Fibroblast of lung (primary cell): ENCODE measurements at regions not wholly inside any gene's neighbourhood (a gene's known extent, or its start where the extent isn't known, plus 50 kb on each side); places are given as distances from the start of the nearest gene placed in this dataset.

Experiments used
- DNase-seq, 2 donors: peaks; one replicate each; pipeline versions ENCODE4 v3.0.0 to v3.0.0-alpha.2; 2010; ENCODE audit warnings: low read depth in 2 of 2
- H2AFZ ChIP-seq: 2 replicates; pipeline ENCODE4 v1.5.1; 2012; ENCODE audit warnings: low read length, control low read depth, inconsistent platforms
- H3K27ac ChIP-seq: 2 replicates; pipeline ENCODE4 v1.5.1; 2011; ENCODE audit warnings: low read length, control low read depth; ENCODE audit not compliant: insufficient read depth
- H3K27me3 ChIP-seq: 2 replicates; pipeline ENCODE4 v1.5.1; 2011; ENCODE audit warnings: mild to moderate bottlenecking, low read length; ENCODE audit not compliant: control insufficient read depth, insufficient read depth
- H3K36me3 ChIP-seq: 2 replicates; pipeline ENCODE4 v1.5.1; 2011; ENCODE audit warnings: low read length; ENCODE audit not compliant: control insufficient read depth, insufficient read depth
- H3K4me1 ChIP-seq: 2 replicates; pipeline ENCODE4 v1.5.1; 2011; ENCODE audit warnings: low read length; ENCODE audit not compliant: control insufficient read depth, insufficient read depth; ENCODE audit errors: extremely low read depth
- H3K4me2 ChIP-seq: 2 replicates; pipeline ENCODE4 v1.5.1; 2011; ENCODE audit warnings: low read length, control low read depth; ENCODE audit not compliant: insufficient read depth; ENCODE audit errors: extremely low read depth
- H3K4me3 ChIP-seq, 4 experiments: fragments of 200-600 bp in 1 of 4; sonication (generic) in 1 of 4; replicated peaks in 1 of 4; 2 replicates each; pipeline ENCODE4 v1.5.1; 2011 to 2016; ENCODE audit warnings: low read length in 4 of 4, low read depth in 3 of 4, mild to moderate bottlenecking in 3 of 4, control low read depth in 2 of 4, inconsistent platforms in 1 of 4, mixed read lengths in 1 of 4; ENCODE audit not compliant: insufficient read depth in 1 of 4; ENCODE audit errors: control extremely low read depth in 1 of 4
- H3K79me2 ChIP-seq: 2 replicates; pipeline ENCODE4 v1.5.1; 2012; ENCODE audit warnings: mild to moderate bottlenecking, low read length, inconsistent platforms; ENCODE audit not compliant: control insufficient read depth, insufficient read depth
- H3K9ac ChIP-seq: 2 replicates; pipeline ENCODE4 v1.5.1; 2011; ENCODE audit warnings: mild to moderate bottlenecking, low read length, control low read depth; ENCODE audit not compliant: insufficient read depth
- H3K9me3 ChIP-seq: 2 replicates; pipeline ENCODE4 v1.5.1; 2012; ENCODE audit warnings: low read depth, low read length; ENCODE audit not compliant: control insufficient read depth, insufficient read depth
- H4K20me1 ChIP-seq: 2 replicates; pipeline ENCODE4 v1.5.1; 2011; ENCODE audit warnings: low read length; ENCODE audit not compliant: control insufficient read depth, insufficient read depth; ENCODE audit errors: extremely low read depth
- CTCF ChIP-seq, 2 donors: IDR thresholded peaks in 1 of 2; conservative IDR thresholded peaks in 1 of 2; 1 replicate in 1 of 2; 2 replicates in 1 of 2; pipeline ENCODE4 v1.5.1; 2011 to 2012; ENCODE audit warnings: low read length in 2 of 2, control low read depth in 1 of 2, inconsistent platforms in 1 of 2, low read depth in 1 of 2, mild to moderate bottlenecking in 1 of 2
- EZH2 ChIP-seq: IDR thresholded peaks from 2 replicates; pipeline ENCODE4 v1.5.1; 2012; ENCODE audit warnings: low read length, control low read depth, mild to moderate bottlenecking; ENCODE audit errors: missing control alignments

DNA sequence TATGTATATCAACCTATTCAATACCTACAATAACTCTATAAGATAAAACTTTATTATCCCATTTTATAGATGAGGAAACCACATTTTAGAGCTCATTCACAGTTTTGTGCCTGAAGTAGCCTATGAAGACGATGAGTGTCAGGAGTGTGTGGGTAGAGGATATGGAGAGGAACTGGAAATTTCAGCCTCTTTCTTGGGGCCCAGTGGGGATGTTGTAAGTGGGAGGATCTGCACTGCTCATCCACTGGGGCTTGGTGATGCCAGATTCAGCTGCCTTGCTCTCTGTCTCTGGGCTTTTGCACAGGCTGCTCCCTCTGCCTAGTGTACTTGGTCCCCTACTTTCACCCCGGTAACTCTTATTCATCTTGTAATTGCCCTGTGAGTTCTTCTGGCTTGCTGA, 194.7 kb downstream of the SREK1 start:
- Histone ChIP-seq H3K27ac (no peak overlapping the region), H3K4me1 (no peaks in the 10 kb centered on the region)

DNA sequence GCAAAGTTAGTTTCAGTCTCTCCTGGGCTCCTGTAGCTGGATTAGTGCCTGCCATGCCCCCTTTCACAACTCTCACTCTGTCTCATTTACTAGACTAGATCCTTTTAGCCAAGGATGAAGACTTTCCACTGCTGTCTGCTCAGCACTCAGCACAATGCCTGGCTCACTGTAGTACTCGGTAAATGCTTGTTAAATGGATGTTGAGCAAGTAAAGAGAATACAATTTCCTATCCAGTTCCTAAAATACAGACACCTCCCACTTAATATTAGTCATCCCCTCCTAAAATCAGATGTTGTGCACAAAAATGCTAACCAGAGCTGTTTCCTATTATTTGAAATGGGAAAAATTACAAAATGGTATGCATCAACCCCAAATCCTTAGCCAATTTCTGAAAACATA, 195.8 kb downstream of the SREK1 start:
- H3K9ac ChIP-seq: no peak overlapping the region
- TF ChIP-seq EZH2 (no peak), CTCF (conservative IDR thresholded peaks at IDR 0.05 in 1 of 2, IDR thresholded peaks at IDR 0.05 in 1 of 2; ENCODE audit: low read depth in 1 of 2, low read length in 2 of 2) (no peak)
- H3K4me3 ChIP-seq: no peak overlapping the region
- no peaks in the 10 kb centered on the region for H3K27me3 ChIP-seq
- H3K9me3 ChIP-seq: no peaks in the 10 kb centered on the region
- no peaks in the 10 kb centered on the region for H3K79me2 ChIP-seq
- no peak overlapping the region for H3K27ac ChIP-seq
- no peak overlapping the region for H3K4me2 ChIP-seq
- no peaks in the 10 kb centered on the region for H4K20me1 ChIP-seq
- DNase-seq: no peak
- H3K36me3 ChIP-seq: no peaks in the 10 kb centered on the region
- no peaks in the 10 kb centered on the region for H3K4me1 ChIP-seq
- no peak overlapping the region for H2AFZ ChIP-seq

More for the DNA sequence above, 194.7 kb downstream of the SREK1 start:
- H3K36me3 ChIP-seq: no peaks in the 10 kb centered on the region
- H3K9me3 ChIP-seq: no peaks in the 10 kb centered on the region
- H3K79me2 ChIP-seq: no peaks in the 10 kb centered on the region
- no peak overlapping the region for H2AFZ ChIP-seq
- no peak overlapping the region for H3K4me3 ChIP-seq
- TF ChIP-seq CTCF (conservative IDR thresholded peaks at IDR 0.05 in 1 of 2, IDR thresholded peaks at IDR 0.05 in 1 of 2; ENCODE audit: low read depth in 1 of 2, low read length in 2 of 2) (no peak), EZH2 (no peak)
- no peak overlapping the region for H3K4me2 ChIP-seq
- no peaks in the 10 kb centered on the region for H4K20me1 ChIP-seq
- H3K9ac ChIP-seq: no peak overlapping the region
- no peaks in the 10 kb centered on the region for H3K27me3 ChIP-seq
- DNase-seq: no peak

- H3K4me2 ChIP-seq: no peak overlapping the region
- H3K4me1 ChIP-seq: no peaks in the 10 kb centered on the region
- no peak overlapping the region for H2AFZ ChIP-seq
- H3K9ac ChIP-seq: no peak overlapping the region
- H4K20me1 ChIP-seq: no peaks in the 10 kb centered on the region
- no peaks in the 10 kb centered on the region for H3K36me3 ChIP-seq
- H3K27ac ChIP-seq: no peak overlapping the region
- no peak for DNase-seq
- H3K9me3 ChIP-seq: no peaks in the 10 kb centered on the region
- no peak overlapping the region for H3K4me3 ChIP-seq
- TF ChIP-seq CTCF (conservative IDR thresholded peaks at IDR 0.05 in 1 of 2, IDR thresholded peaks at IDR 0.05 in 1 of 2; ENCODE audit: low read depth in 1 of 2, low read length in 2 of 2): no peak
- TF ChIP-seq EZH2: no peak
- no peaks in the 10 kb centered on the region for H3K27me3 ChIP-seq
- no peaks in the 10 kb centered on the region for H3K79me2 ChIP-seq
Observed at GRCh38 chr5:66340786-66341185, 196.7 kb downstream of the SREK1 start.
